HG02610 (cell line): ENCODE measurements at regions not wholly inside any gene's neighbourhood (a gene's known extent, or its start where the extent isn't known, plus 50 kb on each side); places are given as distances from the start of the nearest gene placed in this dataset.

Source experiments
- ATAC-seq: cut with Tn5 transposase; IDR thresholded peaks from one replicate; pipeline ENCODE4 v1.9.1; 2021; ENCODE audit warnings: mild to moderate bottlenecking, moderate library complexity; ENCODE audit not compliant: unreplicated experiment

GRCh38 chr12:65546528-65546927 is 268.0 kb downstream of the MSRB3 start:
- no peak for ATAC-seq

GRCh38 chr12:65556676-65557437 is 267.4 kb upstream of the HMGA2 start:
- ATAC-seq = peak; percentile 100

- ATAC-seq = no peak
These were observed 266.7 kb upstream of the HMGA2 start for GRCh38 chr12:65557438-65558181.

- no peak for ATAC-seq
These were observed 264.0 kb upstream of the HMGA2 start for GRCh38 chr12:65560286-65560685.

GRCh38 chr12:65561798-65562382 is 262.4 kb upstream of the HMGA2 start:
- ATAC-seq = no peak

GRCh38 chr12:65565601-65566560 is 258.4 kb upstream of the HMGA2 start:
- ATAC-seq = no peak

- no peak for ATAC-seq
These were observed 257.5 kb upstream of the HMGA2 start for GRCh38 chr12:65566751-65567150.

- ATAC-seq = no peak
These were observed 256.5 kb upstream of the HMGA2 start for GRCh38 chr12:65567820-65568219.

- ATAC-seq = no peak
These were observed 255.8 kb upstream of the HMGA2 start for GRCh38 chr12:65568517-65568916.

- no peak for ATAC-seq
These were observed 253.7 kb upstream of the HMGA2 start for GRCh38 chr12:65570451-65571130.

- ATAC-seq = no peak
These were observed 249.4 kb upstream of the HMGA2 start for GRCh38 chr12:65574867-65575266.

GRCh38 chr12:65584016-65584415 is 240.3 kb upstream of the HMGA2 start:
- no peak for ATAC-seq

- ATAC-seq = no peak
These were observed 238.4 kb upstream of the HMGA2 start for GRCh38 chr12:65585648-65586602.

GRCh38 chr12:65586796-65587195 is 237.5 kb upstream of the HMGA2 start:
- ATAC-seq = no peak

GRCh38 chr12:65590318-65590717 is 234.0 kb upstream of the HMGA2 start:
- ATAC-seq = no peak

GRCh38 chr12:65592416-65592815 is 231.9 kb upstream of the HMGA2 start:
- ATAC-seq = no peak

- no peak for ATAC-seq
These were observed 231.0 kb upstream of the HMGA2 start for GRCh38 chr12:65593239-65593701.

- ATAC-seq = no peak
These were observed 229.9 kb upstream of the HMGA2 start for GRCh38 chr12:65594409-65594808.

- ATAC-seq = no peak
These were observed 229.2 kb upstream of the HMGA2 start for GRCh38 chr12:65595016-65595560.
